GM19438 (cell line): ENCODE measurements at regions not wholly inside any gene's neighbourhood (a gene's known extent, or its start where the extent isn't known, plus 50 kb on each side); places are given as distances from the start of the nearest gene placed in this dataset.

ENCODE experiments used
- ATAC-seq: cut with Tn5 transposase; IDR thresholded peaks from one replicate; pipeline ENCODE4 v1.9.1; 2021; ENCODE audit warnings: low read depth; ENCODE audit not compliant: unreplicated experiment

DNA sequence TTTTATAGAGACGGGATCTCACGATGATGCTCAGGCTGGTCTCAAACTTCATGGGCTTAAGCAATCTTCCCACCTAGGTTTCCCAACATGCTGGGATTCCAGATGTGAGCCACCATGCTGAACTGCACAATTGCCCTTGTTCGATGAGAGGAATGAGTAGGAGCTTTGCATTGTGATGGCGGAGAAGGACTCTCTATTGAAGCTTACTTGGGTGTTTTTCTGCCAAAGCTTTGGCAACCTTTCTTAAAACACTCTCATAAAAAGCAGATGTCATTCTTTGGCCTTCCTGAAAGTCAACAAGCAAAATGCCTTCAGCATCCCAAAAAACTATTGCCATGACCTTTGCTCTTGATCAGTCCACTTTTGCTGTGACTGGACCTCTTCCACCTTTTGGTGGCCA is 904.8 kb upstream of the TMEM132C start:
- ATAC-seq = no peak

DNA sequence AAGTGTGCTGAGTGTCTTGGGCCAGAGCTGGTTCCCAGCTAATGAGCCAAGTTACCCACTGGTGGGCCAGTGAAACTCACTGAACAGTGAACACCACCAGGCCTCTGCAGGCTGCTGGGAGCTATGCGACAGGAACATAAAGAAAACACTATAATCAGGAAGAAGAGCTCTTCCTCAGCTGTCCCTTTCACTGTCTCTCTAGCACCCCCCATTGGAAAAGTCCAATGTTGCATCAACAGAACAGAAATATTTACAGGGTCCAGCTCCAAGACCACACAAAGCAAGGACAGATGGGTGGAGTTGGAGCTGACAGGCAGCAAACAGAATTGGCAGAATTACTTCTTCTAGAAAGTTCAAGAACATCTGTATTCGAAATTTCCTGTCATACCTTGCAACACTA is 903.6 kb upstream of the TMEM132C start:
- ATAC-seq = no peak

DNA sequence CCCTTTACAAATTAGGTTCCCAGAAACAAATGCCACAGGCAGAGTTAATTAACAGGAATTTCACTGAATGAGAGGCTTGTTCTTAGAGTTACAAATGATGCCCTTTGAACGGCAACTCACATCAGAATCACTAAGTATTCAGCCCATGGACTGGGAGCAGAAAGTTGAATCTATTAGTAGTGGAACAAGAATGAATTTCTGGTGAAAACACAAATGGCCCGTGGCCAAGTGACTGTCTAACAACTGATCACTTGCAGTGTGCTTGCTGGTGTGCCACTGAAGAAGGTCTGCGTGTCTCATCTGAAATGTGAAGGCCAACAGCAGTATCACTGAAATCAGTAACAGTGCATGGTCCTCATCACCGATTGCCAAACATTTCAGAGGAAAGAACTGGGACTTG is 893.4 kb upstream of the TMEM132C start:
- ATAC-seq = no peak

DNA sequence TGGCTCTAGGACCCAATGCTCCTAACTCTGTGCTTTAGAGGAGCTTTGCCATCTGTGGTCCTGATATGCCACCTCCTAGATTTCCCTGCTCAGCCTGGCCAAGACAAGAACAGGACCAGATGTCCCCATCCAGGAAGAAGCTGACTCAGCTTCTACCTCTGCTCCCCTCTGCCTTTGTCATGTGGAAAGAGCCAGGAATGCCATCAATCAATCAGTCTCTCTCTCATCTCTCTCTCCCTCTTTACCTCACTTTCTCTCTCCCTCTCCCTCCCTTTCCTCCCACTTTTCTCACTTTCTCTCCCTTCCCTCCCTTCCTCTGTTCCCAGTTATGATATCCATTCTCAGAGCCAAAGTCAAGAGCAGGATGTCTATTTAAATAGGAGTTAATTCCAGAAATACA is 892.5 kb upstream of the TMEM132C start:
- no peak for ATAC-seq

DNA sequence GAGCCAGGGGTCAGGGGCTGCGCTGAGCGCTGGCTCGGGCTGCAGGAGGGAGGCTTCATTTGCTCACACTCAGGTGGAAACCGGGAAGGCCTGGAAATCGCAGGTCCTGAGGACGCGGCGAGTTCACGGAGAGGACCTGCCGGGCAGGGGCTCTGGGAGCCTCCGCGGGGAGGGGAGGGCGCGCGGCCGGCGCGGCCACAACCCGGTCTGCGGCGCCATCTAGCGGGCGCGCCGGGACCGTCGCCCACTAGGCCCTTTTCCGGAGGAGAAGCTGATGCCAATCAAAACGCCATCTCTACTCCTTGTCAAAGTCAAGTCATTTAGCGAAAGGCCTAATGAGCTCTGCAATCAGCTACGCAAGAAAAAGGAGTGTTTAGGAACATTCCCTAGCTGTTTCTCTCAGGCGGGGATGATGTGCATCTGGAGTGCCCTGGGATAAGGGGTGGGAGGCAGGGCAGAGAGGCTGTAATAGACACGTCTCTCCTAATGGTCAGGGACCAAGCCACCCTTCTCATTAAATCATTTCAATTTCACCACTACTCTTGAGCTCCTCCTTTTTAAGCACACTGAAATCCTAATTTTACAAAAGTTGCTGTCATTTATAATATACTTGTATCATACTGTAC is 885.8 kb upstream of the TMEM132C start:
- peak; percentile 92 for ATAC-seq

DNA sequence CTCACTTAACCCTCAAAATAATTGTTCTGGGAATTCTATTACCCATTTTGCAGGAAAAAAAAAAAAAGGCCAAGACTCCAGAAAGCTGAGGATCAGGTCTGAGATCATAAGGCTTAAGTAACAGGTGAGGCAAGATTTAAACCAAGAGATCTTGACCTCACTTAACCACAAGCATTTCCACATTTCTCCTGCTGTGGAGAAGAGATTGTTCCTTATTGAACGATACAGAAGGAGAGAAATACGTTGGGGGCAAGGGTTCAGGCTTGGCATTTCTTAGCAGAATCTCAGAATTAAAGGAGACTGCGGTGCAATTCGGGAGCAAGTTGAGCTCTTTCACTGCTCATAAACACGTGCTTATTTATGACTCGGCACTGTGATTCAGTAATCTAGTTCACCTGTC is 885.3 kb upstream of the TMEM132C start:
- ATAC-seq = no peak

DNA sequence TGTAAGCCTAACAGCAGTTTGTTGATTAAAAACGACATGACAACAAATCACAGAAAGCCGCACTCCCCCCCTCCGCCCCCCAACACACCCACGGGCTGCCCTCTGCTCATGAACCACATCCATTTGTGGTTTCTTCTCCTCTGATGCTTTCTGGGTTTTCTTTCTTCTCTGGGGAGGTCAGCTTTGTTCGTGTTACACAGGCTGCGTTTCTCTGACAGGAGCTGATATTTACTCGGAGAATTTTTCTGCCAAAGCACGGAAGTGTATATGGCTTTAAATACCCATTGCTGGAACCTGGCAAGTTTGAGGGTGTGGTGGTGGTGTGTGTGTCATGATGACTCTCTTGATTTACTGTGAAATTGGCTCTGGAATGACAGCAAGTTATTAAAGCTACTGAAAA is 883.7 kb upstream of the TMEM132C start:
- ATAC-seq = no peak

DNA sequence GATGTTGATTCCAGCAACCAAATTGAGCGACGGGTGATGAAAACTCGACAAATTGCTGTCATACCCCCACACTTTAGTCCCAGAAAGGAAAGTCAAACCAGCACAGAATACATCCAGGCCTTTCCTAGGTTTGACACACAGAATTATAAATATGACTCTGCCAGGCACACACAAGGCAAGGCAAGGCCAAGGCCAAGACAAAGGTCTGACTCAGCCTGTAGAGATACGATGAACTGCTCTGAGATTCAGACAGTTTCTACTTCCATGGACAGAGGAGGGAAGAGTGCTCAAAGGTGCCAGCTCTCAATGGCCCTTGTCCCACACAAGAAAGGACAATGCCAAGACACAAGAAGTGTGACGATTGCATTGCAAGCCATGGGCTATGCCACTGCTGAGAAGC is 880.2 kb upstream of the TMEM132C start:
- no peak for ATAC-seq

DNA sequence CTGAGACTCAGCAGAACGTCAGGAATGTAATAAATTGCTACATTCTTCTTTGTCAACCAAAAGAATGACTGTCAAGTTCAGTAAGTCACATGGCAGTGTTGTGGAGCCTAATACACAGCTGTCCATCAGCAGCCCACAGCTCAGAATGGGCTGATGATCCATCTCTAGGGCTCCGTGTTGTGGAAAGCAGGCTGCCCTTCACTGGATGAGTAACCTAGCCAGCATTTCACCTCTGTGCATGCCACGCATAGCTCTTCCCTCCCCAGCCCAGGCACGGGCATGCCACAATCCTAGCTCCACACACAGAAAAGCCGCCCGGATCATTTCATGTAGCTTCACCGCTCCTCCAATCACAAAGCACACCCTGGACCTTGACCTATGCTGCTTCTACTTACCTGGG is 878.0 kb upstream of the TMEM132C start:
- no peak for ATAC-seq

DNA sequence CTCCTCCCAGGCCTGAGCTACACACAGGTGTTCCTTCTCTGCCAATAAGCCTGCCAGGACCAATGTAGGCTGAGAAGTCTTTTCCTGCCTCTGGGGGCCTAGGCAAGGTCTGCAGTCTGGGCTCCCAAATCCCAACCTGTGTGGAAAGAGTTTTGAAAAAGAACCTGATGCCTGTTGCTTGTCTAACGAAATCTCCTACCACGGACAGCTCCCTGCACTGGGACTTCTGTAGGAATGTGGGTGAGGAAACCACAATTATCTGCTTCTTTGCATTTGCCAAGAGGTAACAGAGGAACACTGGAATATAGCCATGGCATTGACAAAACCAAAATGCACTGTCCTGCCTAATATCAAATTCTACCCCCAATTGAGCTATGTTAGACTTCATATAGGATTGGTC is 877.0 kb upstream of the TMEM132C start:
- ATAC-seq = no peak

DNA sequence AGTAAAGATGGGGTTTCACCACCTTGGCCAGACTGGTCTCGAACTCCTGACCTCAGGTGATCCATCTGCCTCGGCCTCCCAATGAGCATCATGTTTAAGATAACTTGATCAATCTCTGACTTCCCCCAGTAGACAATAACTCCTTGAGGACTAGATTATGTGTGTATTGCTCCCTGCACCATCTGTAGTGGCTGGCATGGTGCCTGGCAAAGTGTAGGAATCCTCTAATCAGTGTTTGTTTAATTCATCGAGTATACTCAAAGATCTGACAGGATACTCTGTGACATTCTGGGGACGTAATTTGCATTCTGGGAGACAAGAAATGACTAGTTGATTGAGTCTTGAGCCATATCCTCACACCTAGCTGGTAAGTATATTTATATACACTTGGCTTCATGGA is 873.5 kb upstream of the TMEM132C start:
- ATAC-seq = no peak

DNA sequence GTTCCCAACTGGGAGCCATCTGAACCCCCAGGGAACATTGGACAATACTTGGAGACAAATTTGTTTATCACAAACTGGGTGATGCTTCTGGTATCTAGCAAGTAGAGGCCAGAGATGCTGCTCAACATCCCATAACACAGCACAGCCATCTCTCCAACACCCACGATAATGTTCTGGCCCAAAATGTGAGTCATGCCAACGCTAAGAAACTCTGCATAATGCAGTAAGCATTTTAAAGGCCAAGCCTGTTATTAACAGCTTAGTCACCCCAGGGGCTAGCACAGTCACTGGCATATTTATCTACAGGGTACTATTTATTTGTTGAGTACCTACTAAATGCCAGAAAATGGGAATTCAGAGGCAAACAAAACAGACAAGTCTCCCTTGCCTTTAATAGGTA is 873.1 kb upstream of the TMEM132C start:
- no peak for ATAC-seq

DNA sequence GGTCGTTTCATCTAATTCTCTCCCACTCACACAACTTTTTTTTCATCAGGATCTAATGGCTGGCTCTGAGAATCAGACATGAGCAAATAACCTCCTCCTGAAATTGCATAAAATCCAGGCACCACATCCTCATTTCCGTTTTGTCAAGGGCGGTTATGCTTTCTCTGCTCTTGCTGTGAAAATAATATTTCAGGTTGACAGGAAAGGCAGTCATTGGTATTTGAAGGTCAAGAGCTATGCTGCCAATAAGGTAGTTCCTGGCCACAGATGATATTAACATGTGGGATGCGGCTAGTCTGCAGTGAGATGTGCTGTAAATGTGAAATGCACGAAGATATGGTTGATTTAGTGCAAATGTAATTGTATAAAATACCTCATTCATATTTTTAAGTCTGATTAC is 870.2 kb upstream of the TMEM132C start:
- no peak for ATAC-seq

DNA sequence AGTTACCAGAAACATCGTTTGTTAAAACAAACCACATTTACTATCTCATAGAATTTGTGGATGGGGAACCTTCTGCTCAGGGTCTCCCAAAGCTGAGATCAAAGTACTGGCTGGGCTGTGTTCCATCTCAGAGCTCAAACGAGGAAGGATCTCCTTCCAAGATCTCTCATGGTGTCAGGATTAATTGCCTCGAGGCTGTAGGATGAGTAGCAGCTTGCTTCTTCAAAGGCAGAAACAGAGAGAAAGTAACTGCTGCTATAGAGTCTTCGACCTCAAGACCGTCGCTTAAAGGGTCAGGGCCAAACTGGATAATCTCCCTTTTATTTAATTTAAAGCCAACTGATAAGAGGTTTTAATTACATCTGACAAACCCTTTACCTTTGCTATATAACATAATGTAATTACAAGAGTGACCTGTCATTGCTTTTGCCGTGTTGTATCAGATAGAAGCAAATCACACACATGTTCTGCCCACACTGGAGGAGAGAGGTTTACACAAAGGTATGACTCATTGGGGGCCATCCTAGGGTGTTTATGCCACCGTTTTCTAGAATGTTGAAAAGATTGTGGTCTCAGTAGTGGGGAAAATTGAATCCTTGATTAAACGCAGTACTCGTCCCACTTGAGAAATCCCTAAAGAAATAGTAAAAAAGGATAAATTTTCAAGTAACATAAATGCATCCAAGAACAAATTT is 868.8 kb upstream of the TMEM132C start:
- no peak for ATAC-seq

DNA sequence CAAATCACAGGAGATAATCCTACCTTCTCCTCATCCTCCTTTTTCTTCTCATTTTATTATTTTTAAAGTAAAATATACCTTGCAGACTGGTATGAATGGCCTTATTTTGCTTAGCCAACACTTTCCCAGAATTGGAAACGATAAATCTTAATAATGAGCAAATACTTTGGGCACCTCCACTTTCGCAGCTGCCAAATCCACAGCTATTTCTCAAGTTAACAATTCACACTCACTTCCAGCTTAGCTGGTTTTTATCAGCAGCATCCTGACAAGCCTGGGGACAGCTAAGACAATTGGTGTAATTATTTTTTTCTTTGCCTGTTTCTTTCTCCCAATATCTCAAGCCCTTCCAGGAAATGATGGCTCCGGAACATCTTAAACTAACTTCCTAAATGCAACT is 867.5 kb upstream of the TMEM132C start:
- ATAC-seq = no peak

DNA sequence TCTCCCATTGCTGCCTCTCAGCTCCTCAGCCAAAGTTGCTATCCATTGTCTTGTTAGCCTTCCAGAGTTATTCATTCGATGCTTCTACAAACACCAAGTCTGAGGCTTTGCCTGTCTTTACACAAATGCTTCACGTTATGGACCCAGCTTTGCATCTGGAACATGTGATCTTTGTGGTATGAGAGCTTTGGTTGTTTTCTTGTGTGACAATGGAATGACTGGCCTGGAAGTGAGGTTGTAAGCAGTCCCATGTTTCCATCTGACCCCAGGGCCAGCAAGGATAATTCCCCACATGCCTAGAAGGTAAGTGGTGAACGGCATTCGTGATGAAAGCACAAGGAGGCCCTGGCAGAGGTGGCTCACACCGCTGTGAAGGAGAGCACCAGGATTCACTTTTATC is 866.7 kb upstream of the TMEM132C start:
- no peak for ATAC-seq

DNA sequence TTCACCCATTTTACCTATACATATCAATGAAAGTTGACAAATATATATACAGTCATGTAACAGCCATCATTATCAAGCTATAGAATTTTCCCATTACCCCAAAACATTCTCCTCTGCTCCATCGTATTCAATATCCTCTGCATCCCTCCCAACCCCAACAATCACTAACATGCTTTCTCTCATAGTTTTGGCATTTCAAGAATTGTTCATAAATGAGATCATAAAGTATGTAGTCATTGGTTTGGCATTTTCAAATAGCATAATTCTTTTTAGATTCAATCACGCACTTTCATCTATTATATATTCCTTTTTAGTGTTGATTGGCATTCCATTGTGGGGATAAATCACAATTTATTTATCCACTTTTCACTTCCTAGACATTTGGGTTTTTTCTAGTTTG is 866.0 kb upstream of the TMEM132C start:
- no peak for ATAC-seq

DNA sequence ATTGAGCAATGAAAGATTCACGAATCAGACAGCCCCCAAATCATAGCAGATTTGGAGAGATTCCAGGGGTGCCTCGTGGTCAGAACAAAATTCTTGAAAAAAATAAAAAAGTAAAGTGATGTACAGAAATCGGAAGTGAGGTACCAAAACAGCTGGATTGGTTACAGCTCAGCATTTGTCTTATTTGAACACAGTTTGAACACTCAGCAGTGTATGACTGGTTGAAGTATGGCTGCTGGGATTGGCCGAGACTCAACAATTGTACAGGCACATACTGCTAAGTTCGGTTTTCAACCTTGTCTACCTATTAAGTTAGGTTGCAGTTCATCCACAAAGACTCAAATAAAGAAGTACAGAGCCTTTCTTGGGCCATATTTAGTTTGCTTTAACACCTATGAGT is 865.4 kb upstream of the TMEM132C start:
- no peak for ATAC-seq

DNA sequence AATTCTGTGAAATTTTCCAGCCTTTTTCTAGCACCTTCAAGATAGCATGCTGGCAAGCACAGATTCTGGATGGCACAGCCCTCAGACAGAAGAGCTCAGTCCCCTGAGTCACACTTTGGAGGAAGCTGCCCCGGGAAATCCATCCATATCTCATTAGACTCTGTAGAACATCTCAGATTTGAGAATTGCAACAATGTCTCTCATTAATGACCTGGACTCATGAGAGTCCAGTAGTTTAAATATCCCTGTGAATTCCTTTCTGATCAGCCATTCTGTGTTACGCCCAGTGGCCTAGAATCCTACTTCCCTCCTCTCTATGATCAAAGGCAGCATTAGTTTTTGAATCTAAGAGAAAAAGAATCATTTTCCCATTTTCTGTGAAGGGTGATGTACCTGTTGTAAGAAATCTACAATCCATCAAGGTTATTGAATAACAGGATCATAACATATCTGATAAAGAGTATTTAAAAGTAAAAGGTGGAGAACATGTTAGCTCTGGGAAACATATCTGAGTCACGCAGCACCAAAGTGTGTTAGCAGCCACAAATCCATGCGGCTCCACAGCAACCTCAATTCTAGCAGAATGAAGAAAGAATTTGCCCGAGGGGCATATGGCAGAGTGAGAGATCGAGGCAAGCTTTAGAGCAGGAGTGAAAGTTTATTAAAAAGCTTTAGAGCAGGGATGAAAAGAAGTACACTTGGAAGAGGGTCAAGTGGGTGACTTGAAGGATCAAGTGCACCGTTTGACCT is 855.6 kb upstream of the TMEM132C start:
- ATAC-seq = no peak

DNA sequence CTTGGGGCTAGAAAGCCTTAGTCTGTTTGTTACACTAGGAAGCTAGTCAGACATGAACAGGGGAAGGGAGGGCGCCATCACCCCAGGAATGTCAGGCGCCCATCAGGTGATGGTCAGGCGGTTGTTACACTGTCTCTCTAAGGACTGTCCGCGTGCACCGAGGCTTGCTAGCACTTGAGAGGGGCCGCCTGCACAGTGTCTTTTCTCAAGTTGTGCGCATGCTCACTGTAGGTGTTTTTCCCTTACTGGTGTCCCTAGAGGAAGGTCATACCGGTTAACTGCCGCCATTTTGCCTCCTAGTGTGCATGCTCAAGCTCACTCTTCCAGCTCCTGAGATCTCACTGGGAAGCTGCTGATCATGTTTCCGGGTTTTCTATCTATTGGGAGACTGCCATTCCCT is 855.0 kb upstream of the TMEM132C start:
- ATAC-seq = no peak

DNA sequence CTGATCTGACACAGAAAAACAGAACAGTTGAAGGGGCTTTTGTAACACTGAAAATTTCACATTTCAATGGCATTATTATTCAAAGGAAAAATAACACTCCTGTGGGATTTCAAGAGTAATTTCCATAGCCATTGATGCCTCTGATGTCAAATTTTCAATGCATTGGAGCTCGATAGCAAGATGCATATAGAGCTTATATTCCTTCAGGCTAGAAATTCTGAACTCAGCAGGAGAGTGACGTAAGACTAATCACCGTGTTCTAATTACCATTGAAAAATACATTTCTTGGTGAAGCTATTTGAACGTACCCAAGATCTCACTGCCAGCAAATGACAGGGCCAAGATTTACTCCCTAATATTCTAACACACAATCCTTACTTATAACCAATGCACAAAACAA is 854.1 kb upstream of the TMEM132C start:
- no peak for ATAC-seq

DNA sequence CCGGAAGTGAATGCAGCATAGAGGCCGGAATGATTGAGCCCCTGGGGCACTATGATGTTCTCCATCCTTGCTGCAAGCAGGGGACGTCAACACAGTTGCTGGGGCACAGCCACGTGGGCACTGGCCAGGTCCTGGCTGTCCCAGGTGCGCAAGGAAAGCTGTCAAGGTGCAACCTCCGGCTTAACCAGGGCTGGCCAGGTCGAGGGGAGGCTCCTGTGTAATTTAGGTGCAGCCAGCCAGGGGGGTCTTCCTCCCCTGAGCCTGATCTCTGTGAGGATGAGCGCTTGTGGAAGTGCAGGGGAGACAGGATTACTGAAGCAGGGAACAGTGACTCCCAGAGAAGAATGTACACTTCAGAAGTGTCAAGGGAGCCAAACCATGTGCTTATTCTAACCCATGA is 852.8 kb upstream of the TMEM132C start:
- no peak for ATAC-seq
